HG03571 (cell line): ENCODE measurements at regions not wholly inside any gene's neighbourhood (a gene's known extent, or its start where the extent isn't known, plus 50 kb on each side); places are given as distances from the start of the nearest gene placed in this dataset.

ENCODE experiments used
- ATAC-seq: cut with Tn5 transposase; IDR thresholded peaks from one replicate; pipeline ENCODE4 v1.9.1; 2021; ENCODE audit not compliant: unreplicated experiment

DNA sequence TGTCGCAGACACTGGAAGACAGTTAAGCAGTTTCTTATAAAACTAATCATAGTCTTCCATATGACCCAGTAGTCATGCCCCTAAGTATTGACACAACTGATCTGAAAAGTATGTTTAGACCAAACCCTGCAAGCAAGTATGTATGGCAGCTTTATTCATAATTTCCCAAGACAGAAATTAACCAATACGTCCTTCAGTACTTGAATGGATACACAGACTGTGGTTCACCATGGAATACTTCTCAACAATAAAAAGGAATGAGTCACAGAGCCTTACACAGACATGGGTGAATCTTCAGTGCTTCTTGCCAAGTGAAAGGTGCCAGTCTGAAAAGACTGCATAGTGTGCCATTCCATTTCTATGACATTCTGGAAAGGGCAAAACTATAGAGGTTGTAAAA, 50.2 kb upstream of the AKR1E2 start:
- no peak for ATAC-seq

DNA sequence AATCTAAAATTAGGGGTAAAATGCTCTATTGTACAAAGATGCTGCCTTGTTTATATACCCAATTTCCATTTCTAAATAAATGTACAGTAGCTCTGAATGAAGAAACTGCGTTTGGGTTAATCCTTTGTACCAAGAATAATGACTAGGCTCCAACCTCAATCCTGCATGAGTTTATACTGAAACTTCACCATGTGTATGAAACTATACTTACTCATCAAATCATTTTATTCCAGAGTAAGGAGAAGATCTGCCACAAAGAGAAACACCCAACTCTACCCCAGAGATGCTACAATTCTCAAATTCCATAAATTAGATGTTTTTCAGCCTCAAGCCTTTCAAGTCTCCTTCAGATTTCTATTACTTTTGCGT, 53.8 kb upstream of the AKR1E2 start:
- no peak for ATAC-seq

DNA sequence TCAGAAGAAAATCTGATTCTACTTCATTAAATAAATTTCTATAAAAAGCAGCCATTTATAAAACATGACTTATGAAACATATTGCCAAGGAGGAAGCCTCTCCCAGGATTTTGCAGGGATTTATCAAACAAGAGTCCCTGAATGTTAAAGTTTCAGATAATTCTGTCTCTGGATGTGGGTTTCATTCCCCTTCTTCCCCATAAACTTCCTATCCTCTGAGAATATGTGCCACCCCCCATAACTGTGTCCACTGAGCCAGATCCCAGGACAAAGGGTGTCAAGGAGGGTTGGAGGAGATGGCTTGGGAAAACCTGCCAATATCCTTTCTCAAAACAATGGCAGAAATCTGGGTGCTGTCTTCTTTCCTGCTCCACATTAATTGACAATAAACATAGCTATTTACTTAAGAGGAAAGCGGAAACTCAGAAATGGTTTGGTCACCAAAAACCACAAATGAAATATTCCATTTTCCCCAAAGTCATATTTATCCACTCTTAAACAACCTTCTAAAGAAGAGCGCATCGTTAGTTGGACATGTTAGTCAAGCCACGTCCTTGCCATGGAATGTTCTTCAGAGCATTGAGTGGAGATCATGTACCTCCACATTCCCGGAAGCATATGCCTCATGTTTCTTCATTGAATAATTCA, 54.3 kb upstream of the AKR1E2 start:
- no peak for ATAC-seq

DNA sequence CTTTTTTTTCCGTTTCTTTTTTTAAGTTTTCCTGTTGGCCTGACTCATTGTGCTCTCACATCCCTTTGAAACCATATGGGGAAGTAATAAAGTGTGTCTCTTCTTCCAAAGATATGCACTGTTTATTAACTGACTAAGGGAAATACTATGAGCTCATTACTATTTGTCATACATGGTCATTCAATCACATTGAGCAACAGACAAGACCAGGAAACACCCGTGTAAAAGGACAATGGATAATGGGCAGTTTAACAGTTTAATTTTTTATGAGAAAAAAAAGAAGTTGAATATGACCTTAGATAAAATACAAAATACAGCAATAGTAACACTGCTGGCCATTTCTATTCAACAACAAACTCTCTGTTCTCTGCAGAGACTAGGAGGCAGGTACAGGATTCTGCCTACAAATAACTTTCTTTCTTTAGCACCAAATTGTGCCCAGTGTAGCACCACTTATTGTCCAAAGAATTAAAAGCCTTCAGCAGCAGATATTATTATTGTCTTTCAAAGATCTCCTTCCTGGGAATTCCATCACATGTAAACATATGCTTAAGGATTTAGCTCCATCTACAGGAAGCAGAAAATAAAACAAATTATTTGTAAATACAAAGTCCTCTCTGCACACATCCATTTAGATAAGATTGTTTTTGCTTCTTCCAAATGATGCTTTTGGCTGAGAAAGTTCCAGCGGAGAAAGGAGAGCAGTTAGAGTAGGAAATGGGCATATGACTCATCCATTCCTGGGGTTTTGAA, 55.0 kb upstream of the AKR1E2 start:
- no peak for ATAC-seq

DNA sequence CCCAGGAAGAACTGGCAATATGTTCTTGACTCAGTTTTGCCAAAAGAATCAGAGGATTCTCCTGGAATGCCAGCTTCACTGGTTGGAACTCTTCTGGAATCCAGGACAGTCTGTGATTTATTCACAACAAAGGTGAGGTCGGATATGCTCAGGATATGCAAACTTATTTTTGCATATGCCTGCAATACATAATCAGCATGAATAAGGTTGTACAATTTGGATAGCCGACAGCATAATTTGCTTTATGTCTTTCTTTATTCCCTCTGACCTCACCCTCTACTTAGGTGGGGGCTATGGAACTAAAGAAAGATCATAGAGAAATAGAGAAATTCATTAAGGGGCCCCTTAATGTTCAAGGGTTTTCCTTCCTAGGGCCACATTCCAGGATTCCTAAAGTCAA, 57.6 kb upstream of the AKR1E2 start:
- no peak for ATAC-seq

DNA sequence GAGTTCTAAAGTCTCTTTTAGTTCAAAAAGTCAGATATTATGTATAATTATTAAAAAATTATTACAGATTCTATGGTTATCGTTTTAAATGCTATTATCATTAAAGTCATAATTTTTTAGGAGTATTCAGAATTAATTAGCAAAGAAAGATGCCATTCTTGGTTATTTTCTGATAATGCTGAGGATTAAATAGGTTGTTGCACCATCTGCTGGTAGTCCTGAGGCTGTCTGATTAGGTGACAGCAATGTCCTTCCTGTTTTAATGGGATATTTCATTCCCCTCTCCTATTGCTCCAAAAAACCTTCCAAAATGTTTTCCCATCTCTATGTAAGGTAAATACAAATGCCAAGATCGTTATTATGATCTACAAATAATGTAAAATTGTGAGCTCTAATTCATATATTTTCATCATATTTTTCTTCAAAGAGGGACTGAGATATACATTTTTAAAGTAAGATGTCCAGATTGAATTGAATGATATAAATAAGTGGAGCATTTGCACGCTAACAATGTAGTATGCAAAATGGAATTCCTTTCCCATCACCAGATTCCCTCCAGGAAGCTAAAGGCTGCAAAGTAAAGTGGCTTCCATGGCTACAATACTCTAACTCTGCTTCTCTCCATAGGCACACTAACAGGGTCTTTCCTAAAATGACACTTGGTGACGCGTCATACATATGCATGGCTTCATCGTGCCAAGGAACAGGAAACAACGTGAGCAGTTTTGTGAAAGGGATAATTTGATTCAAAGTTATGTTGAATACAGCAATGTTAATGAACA, 58.8 kb upstream of the AKR1E2 start:
- no peak for ATAC-seq

DNA sequence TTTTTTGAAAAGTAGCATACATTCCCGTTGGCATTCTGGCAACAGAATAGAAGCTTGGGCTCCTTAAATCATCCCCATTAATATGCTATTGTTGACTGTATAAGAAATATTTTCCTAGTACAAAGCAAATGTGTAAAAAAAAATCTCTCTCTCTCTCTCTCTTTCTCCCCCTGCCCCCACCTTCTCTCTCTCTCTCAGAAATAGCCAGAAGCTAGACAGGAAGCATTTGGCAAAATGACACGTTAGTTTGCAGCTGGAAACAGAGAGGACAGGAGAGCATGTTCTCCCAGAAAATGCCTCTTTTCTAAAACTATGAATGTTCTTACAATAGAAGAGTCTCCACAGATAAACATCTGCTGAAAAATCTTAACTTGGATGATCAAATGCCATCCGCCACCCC, 59.6 kb upstream of the AKR1E2 start:
- ATAC-seq, result no peak

DNA sequence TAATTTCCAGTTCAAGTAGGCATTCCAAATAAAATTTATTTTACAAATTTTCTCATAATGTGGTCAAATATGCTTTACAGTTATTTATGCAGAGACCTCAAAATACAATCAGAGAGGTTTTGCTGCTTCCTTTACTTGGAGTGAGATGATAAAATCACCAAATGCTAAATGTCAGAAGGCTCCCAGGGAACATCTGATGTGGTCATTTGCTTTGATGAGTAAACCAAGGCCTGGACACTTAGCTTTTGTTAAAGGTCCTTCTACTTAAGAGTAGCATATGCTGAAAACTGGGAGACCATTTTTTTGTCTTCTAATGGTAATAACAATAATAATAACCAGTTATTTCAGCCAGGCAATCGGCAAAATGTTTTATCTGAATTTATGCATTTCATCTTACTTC, 60.6 kb upstream of the AKR1E2 start:
- no peak for ATAC-seq

DNA sequence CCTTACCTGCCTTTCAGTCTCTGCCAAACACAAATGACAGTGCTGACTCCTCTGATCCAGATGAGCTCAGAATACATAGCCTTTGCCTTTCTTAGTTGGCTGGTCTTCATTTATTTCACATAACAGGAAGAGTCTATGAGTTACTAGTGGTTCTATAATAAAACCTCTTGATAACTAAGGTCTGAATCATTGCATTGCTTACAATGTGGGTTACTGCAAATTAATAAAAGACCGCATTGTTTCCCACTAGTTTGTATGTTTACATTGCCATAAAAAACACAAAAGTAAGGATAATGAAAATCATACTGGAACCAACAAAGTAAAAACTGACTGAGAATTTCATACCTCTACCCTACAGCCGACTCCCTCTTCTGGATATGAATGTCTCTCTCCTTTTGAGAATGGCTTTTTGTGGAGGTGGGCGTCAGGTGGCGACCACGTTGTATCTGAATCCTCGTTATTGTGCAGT, 62.0 kb upstream of the AKR1E2 start:
- ATAC-seq, result no peak

DNA sequence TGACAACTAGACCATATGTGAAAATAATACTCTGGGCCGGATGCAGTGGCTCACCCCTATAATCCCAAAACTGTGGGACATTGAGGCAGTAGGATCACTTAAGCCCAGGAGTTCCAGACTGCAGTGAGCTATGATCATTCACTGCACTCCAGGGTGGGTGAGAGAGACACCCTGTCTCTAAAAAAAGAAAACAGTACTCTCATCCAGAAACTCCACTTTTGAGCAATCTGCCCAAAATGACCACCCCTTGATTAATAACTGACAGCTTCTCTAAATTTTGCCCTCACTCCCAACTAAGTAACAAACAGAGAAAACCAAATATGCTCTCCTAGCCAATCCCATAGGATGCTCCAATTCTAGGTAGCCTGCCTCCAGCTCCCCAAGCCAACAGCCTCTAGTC, 62.5 kb upstream of the AKR1E2 start:
- ATAC-seq, result no peak

DNA sequence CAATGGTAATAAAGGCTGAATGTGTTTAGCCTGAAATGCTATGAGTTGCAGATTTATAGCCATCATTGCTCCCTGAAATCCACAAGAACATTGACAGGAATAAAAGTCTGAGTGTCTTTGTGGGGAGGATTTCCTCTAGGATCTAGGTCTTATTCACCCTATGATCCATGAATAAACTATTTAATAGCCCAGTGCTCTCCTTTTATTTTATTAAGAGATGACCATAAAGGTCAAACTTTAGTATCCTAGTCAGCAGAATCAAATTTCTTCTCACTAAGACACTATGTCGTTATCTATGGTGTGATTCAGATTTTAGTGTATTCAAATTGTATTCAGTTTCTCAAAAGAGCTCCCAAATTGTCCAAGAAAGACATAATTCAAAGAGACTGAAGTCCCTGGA, 67.8 kb upstream of the AKR1E2 start:
- ATAC-seq, result no peak

DNA sequence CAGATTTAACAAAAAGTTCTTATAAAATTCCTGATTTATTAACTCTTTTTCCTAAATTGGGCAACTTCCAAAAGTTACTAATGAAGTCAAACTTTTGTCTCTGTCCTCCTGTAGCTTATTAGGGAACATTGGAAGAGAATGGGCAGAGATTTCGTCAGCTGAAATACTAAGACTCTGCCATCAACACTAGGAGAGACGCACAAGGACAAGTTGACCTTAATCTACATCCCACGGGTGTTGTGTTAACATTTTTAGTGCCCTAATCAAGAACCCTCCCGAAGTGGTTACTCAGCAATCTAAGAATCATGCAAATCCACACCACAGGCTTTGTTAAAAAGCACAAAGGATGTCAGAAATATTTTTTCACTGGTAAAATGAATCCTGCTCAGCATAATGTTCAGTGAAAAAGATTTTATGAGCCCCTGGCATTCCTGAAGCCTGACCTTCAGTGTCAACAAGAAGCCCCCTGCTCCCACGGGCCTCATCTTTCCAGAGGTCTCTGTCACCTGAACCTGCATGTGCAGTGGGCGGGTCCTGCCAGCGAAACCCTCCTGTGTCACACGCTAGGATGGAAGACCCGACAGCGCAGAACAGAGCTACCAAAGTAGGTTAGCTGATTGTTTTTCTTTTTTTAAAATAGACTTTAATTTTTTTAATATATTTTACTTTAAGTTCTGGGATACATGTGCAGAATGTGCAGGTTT, 70.6 kb upstream of the AKR1E2 start:
- no peak for ATAC-seq

DNA sequence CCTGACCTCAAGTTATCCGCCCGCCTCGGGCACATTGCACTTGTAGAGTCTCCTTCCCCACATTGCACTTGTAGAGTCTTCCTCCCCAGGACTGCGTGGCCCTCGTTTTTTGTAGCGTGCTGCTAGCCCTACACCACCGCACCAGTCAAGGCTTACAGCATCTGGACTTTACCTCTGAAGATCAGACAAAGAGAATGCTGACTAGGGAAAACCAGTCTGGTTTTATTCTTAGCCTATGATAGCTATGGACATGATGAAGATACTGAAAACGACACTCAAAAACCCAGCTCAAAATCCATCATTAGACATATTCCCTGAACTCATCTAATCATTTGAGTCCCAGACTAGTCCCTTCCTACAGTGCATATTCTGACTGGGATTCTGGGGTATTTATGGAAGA, 71.9 kb upstream of the AKR1E2 start:
- no peak for ATAC-seq

DNA sequence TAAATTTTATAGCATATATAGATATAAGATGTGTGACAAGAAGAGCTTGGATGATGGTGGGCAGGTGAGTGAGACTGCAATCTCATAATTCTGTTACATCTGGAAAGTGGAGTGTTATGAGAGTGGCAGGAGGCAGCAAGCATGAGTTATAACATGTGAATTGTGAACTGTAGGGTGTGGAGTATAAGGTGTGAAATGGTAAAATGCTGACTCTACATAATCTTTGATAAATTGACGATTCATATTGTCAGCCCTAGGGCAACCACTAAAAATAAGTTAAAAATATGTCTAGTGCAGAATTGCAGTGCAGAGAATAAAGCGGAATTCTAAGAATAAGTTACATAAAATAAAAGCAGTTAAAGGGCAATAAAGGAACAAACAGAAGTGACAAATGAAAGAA, 74.8 kb upstream of the AKR1E2 start:
- no peak for ATAC-seq

DNA sequence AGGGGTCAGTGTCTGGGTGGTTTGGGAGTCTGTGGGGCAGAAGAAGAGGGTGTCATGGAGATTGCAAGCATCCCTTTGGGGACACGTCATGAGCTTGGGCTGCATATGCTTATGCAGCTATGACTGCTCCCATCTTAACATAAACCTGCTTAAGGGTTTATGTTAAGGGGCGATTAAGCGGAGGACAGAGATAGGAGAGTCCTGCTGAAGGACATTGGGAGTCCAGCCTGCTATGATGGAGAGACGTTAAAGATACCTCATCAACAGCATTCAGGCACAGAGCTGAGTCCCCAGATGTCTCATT, 76.8 kb upstream of the AKR1E2 start:
- no peak for ATAC-seq

DNA sequence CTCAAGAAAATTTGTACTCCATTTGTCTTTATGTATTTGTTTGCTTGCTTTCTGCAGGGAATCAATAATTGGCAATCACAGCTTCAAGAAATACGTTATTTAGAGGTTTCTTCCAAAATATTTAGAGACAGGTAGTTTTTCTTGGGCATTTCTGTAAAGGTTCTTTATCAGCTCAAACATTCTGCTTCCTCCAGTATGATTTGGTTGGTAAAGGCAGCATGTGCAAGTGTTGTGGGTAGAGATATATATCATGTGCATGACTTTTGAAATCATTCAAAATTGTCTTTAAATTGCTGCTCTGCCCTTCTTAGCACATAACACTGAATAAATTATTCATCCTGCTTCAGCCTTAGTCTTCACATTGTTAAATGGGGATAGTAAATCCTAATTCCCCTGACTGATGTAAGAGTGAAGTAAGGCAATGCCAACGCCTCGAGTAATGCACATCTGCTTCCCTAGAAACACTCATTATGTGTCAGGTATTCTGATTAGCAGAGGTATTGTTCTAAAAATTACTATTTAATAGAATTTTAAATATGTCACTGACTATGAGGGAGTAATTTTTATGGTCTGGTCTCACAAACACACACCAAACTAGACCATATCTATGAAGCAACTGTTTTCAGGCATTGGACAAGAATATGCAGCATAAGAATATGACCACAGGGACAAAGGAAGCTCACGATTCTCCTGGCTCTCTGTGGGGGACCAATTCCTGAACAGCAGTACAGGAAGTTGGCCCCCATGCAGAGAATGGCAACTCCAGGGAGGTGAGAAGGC, 77.3 kb upstream of the AKR1E2 start:
- no peak for ATAC-seq

DNA sequence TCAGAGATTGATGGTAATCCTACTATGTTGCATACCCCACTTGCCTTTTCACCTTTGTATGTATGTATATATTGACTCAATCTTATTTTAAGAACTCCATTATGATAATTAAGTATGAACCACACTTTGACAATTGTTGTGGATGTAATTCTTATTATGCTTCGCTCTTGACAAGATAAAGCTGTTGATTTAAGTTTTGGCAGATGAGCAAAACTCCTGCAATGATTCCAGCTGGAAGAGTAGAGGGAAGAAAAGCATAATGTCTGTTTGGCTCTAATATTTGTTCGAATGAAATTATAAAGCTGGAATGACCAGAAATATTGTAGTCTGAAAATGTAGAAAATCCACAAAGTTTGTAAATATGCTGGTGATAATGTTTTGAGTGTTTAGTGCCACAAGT, 83.8 kb upstream of the AKR1E2 start:
- ATAC-seq, result no peak

DNA sequence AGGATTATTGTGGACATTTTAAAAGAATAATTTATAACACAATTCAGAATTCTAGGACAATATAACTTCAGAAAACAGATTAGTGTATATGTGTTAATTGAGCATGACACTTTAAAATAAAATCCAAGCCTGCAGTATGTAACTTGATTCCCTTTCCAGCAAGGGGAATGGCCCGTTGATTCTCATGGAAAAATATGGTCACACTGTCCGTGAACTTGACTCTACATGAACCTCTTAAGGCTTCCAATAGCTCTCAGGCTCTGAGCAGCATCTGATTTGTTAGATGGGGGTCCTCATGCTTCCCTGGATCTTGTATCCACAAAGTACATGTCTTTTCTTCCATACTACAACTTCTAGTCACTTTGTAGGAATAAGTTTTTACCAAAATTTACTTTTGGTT, 85.5 kb upstream of the AKR1E2 start:
- ATAC-seq, result no peak

DNA sequence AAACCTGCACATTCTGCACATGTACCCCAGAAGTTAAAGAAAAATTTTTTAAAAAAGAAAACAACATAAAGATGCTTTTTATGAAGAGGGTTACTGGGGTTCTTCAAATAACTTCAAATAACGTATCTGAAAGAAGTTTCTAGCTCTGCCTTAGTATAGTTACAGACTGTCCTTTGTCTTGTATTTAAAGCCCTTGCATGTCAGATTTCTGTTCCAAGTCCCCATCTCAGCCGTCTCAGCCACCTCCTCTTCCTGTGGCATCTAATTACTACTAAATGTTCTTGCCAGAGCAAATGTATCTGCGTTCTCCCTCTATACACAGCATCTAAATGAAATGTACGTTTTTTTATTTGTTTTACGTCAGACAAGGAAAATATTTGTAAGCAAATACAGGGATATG, 89.4 kb upstream of the AKR1E2 start:
- no peak for ATAC-seq

DNA sequence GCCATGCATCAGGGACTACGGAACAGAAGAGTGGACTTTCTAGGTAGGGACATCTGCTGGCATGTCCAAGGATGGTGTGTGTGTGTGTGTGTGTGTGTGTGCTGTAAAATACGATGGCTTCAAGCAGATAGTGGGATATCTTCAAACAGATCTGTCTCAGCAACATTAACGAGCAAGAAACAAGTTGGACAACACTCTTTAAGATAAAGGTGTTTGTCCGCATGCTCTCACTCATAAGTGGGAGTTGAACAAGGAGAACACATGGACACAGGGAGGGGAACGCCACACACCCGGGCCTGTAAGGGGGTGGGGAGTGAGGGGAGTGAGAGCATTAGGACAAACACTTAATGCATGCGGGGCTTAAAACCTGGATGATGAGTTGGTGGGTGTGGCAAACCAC, 89.8 kb upstream of the AKR1E2 start:
- no peak for ATAC-seq

DNA sequence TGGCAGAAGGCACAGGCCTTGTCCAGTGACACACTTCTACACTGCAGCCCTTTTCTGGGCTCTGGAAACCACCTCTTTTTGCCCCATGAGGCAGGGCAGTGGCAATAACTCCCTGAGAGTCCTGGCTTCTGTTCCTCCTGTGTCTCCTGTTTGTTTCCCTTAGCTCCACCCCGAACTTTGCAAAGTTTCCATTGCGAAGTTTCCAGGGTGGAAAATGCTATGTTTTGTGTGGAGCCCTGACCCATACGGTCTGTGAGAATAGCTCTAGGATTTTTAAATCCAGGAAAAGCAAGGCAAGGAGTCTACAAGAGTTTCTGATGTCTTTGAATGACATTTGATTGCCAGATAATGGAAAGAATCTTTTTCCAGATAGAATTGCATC, 92.2 kb upstream of the AKR1E2 start:
- ATAC-seq, result no peak
